KOPT-K1 (cell line): ENCODE measurements at regions not wholly inside any gene's neighbourhood (a gene's known extent, or its start where the extent isn't known, plus 50 kb on each side); places are given as distances from the start of the nearest gene placed in this dataset.

ENCODE experiments used
- H3K27ac ChIP-seq: fragments of 200-600 bp; sonication (generic); 2 replicates; pipeline ENCODE4 v1.5.1; 2016; ENCODE audit warnings: antibody characterized with exemption, mild to moderate bottlenecking, low read depth, low read length; ENCODE audit not compliant: poor library complexity, severe bottlenecking
- H3K36me3 ChIP-seq: fragments of 200-600 bp; sonication (generic); 2 replicates; pipeline ENCODE4 v1.5.1; 2017; ENCODE audit warnings: antibody characterized with exemption, mild to moderate bottlenecking, low read length, moderate library complexity; ENCODE audit not compliant: insufficient read depth
- H3K9me3 ChIP-seq: fragments of 200-600 bp; sonication (generic); 2 replicates; pipeline ENCODE4 v1.5.1; 2017; ENCODE audit warnings: antibody characterized with exemption, low read length, mild to moderate bottlenecking; ENCODE audit not compliant: insufficient read depth, poor library complexity, severe bottlenecking

DNA sequence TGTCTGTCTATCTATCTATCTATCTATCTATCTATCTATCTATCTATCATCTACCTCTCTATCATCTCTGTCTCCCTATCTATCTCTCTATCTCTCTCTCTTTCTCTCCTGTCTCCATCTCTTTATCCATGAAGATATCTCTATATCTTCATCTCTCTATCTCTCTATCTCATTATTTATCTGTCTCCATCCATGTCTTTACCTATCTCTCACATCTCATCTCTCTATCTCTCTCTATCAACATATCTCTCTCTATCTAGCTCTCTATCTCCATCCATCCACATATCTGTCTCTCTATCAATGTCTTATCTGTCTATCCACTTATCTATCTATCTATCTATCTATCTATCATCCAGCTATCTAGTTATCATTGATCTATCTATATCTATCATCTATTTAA is 292.1 kb upstream of the IRX2 start:
- H3K27ac ChIP-seq: no peak overlapping the region
- H3K9me3 ChIP-seq: no peaks in the 10 kb centered on the region
- no peaks in the 10 kb centered on the region for H3K36me3 ChIP-seq

- no peak overlapping the region for H3K27ac ChIP-seq
- no peaks in the 10 kb centered on the region for H3K36me3 ChIP-seq
- no peaks in the 10 kb centered on the region for H3K9me3 ChIP-seq
Observed at GRCh38 chr5:3041001-3041400, 289.5 kb upstream of the IRX2 start.

DNA sequence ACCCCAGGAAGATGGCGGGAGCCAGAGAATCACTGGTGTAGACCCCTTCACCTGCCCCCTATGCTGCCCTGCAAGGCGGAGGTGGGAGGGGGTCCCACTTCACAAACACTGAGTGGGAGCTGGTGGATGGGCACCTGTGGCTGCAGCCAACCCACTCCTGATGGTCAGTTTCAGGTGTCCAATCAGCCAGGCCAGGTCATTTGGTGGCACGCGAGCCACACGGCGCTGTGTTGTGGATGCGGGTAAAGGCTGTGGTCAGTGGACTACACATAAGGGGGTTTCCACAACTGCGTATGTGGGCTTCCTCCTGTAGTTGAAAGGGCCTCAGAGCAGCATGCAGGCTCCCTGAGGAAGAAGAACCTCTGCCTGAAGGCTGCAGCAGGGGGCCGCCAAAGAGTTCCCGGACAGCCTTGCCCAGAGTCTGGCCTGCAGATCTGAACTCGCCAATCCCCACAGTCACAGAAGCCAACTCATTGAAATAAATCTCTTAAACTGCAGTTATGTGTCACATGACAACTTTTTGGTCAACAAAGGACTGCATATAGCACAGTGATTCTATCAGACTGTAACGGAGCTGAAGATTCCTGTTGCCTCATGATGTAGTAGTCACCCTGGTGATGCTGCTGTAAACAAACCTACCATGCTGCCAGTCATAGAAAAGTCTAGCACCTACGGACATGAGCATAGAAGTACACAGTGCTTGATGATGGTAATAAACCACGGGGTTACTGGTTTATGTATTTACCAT is 284.7 kb upstream of the IRX2 start:
- no peaks in the 10 kb centered on the region for H3K9me3 ChIP-seq
- H3K27ac ChIP-seq: no peak overlapping the region
- no peaks in the 10 kb centered on the region for H3K36me3 ChIP-seq

DNA sequence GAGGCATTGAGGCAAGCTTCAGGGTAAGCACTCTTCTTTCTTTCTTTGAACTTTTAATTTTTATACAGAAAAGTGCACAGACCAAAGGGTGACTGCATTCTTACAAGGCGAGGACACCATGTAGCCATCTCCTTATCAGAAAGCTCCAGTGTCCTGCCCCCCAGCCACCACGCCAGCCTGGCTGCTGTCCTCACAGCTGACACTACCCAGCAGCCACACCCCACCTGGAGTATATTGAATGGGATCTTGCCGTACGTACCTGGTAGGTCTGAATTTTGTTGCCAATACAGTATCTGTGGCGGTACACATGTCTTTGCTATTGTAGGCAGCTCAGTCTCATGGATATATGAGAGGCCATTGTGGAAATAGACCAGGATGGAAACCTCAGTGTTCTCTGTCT is 284.0 kb upstream of the IRX2 start:
- Histone ChIP-seq H3K9me3 (no peaks in the 10 kb centered on the region), H3K36me3 (no peaks in the 10 kb centered on the region)

DNA sequence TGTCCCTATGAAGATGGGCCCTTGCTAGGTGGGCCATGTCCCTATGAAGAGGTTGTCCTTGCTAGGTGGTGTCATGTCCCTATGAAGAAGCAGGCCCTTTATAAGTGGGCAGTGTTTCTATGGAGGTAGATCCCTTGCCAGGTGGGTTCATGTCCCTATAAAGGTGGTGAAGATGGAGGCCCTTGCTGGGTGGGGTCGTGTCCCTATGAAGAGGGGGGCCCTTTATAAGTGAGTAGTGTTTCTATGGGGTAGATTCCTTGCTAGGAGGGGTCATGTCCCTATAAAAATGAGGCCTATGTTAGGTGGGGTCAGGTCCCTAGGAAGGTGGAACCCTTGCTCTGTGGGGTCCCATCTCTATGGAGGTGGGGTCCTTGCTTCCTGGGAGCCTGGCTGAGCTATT is 283.4 kb upstream of the IRX2 start:
- Histone ChIP-seq H3K36me3 (no peaks in the 10 kb centered on the region), H3K27ac (no peak overlapping the region), H3K9me3 (no peaks in the 10 kb centered on the region)

More for the DNA sequence above, 284.0 kb upstream of the IRX2 start:
- H3K27ac ChIP-seq: no peak overlapping the region

- Histone ChIP-seq H3K36me3 (no peaks in the 10 kb centered on the region), H3K27ac (no peak overlapping the region), H3K9me3 (no peaks in the 10 kb centered on the region)
Observed at GRCh38 chr5:3034449-3034848, 283.0 kb upstream of the IRX2 start.

DNA sequence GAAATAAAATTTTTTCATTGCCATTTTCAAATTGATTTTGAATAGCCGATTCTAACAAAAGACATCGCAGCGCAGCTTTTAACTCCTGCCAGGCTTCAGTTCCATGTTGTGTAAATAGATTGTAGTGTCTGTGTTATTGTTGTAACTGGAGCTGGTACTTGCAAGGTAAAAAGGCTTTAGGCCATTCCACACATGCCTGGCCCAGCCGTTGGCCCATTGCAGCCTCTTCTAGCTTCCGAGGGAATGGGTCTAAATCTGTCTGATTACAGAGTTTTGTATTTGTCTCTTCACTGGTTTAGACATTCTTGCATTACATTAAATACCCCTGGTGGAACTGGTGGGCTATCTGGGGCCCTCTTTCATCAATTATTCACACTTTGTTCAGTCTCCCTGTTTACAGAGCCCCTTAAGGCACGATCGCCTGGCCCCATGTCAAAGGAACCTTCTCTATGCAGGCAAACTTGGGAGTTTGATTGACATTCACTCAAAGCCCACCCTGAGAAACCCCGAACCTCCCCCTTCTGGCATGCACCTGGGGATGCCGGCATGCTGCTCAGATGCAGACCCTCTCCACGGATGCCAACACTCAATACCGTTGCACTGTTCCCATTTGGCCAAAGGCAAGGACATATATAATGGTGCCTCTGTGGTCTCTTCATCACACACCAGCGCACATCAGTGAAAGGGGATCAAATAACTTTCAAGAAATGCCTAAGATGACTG is 281.7 kb upstream of the IRX2 start:
- H3K27ac ChIP-seq: no peak overlapping the region
- H3K36me3 ChIP-seq: no peaks in the 10 kb centered on the region
- H3K9me3 ChIP-seq: no peaks in the 10 kb centered on the region

DNA sequence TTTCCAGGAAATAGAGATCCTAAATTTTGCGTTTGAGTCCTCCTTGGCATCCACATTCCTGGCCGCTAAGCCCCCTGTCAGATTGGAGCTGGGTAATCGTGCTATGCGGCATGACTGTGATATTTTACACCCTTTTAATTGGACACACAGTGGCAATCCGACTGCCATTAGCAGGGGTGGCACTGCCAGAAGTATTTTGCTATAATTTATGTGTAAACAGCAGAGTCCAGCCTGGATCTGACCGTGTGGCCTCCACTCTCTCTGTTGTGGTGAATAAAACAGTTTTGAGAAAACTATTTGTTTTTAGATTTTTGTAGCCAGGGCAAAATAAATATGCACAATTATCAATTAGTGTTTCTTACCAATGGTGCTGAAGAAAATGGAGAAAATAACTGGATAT is 281.0 kb upstream of the IRX2 start:
- Histone ChIP-seq H3K36me3 (no peaks in the 10 kb centered on the region), H3K9me3 (no peaks in the 10 kb centered on the region)

DNA sequence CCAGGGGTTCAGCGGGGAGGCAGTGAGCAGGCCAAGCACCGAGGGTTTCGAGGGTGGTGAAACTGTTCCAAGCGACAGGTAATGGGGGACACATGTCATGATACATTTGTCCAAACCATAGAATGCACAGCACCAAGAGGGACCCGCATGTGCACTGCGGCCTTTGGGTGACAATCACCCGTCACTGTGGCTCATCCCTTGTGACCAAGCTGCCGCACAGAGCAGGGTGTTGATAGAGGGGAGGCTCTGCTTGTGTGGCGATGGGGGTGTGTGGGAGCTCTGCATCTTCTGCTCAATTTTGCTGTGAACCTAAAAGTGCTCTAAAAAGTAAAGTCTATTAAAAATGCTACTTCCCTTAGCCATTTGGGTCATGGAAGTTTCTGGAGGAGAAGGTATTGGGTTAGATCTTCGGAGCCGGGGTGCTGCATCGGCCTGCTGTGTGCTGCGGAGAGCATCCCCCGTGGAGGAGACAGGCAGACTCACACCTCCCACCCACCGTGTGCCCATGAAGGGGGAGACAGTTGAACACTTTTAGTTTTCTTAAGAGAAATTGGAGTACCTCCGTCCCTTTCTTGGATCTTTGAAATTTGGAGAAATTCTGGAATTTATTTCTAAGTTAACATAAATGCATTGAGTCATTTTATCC is 280.4 kb upstream of the IRX2 start:
- no peak overlapping the region for H3K27ac ChIP-seq
- H3K36me3 ChIP-seq: no peaks in the 10 kb centered on the region
- H3K9me3 ChIP-seq: peaks cover 6% of the 10 kb centered on the region

More for the DNA sequence above, 281.0 kb upstream of the IRX2 start:
- H3K27ac ChIP-seq: no peak overlapping the region

- no peaks in the 10 kb centered on the region for H3K36me3 ChIP-seq
- H3K9me3 ChIP-seq: peaks cover 8% of the 10 kb centered on the region
- H3K27ac ChIP-seq: no peak overlapping the region
Observed at GRCh38 chr5:3030511-3031165, 279.2 kb upstream of the IRX2 start.

DNA sequence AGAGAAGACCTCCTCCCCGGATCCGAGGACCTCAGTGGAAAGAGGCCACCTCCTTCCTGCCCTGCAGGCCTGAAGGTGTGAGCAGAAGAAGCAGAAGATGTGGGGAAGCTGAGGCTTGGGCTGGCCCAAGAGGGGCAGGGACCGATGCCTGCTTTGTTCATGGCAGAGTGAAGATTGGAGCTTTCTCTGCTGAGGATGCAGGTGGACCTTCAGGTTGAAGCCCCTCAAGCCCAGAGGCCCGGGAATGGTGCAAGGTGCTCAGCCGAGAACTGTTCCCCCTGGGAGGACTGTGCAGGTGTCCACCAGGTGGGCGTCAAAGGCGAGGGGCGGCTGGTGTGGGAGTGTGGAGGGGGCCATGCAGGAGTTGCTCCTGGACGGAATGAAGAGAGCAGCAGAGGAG is 277.9 kb upstream of the IRX2 start:
- Histone ChIP-seq H3K36me3 (no peaks in the 10 kb centered on the region), H3K27ac (no peak overlapping the region), H3K9me3 (peaks cover 8% of the 10 kb centered on the region)

DNA sequence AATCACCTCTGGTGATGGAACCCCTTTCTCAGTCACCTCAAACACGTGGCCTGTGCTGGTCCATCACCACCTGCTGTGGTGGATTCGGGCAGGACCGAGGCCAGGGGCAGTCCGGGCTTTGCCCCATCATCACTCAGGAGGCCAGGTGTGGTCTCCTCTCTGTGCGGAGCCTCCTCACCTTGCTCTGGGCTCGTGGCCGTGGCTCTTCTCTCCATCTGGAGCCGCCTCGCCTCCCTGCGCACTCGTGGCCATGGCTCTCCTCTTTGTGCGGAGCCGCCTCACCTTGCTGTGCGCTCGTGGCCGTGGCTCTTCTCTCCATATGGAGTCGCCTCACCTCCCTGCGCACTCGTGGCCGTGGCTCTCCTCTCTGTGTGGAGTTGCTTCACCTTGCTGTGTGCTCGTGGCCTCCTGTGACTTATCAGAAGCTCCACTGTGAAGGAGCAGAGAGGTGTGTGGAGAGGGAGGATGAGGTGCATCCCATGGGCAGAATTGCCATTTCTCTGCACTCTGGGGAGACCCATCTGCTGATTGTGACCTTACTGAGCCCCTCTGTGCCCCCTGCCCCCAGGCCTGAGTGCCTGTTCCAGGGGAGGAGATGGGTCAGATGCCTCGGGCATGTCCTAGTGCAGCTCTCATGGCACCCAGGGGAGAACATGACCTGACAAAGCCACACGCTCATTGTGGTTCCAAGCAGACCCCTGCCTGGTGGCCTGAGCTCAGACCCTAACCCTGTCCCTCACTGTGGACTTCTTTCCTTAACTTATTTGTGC is 276.6 kb upstream of the IRX2 start:
- Histone ChIP-seq H3K36me3 (no peaks in the 10 kb centered on the region), H3K9me3 (peaks cover 8% of the 10 kb centered on the region), H3K27ac (no peak overlapping the region)

- Histone ChIP-seq H3K9me3 (peaks cover 8% of the 10 kb centered on the region), H3K36me3 (no peaks in the 10 kb centered on the region), H3K27ac (no peak overlapping the region)
Observed at GRCh38 chr5:3027185-3027865, 275.8 kb upstream of the IRX2 start.

- H3K27ac ChIP-seq: no peak overlapping the region
- H3K9me3 ChIP-seq: peaks cover 8% of the 10 kb centered on the region
- H3K36me3 ChIP-seq: no peaks in the 10 kb centered on the region
Observed at GRCh38 chr5:3026651-3027050, 275.2 kb upstream of the IRX2 start.
